RWPE1 (cell line): ENCODE measurements at regions not wholly inside any gene's neighbourhood (a gene's known extent, or its start where the extent isn't known, plus 50 kb on each side); places are given as distances from the start of the nearest gene placed in this dataset.
"Not testable (repeated sequence)": the region's sequence is repeated elsewhere in the genome, so short reads cannot be mapped to it uniquely, and the experiment has no call there.

Source experiments
- CTCF ChIA-PET: fragments of 350-600 bp; sonication (Branson Sonifier 250); formaldehyde crosslinking; extraction: SDS; loops from one replicate; lab custom pipeline; 2021; lab: Yijun Ruan, JAX
- POLR2A ChIA-PET: fragments of 400-600 bp; formaldehyde crosslinking; extraction: SDS; loops from one replicate; lab custom pipeline; 2020; ENCODE audit warnings: antibody characterized with exemption; ENCODE audit not compliant: low non-redundant PET; lab: Yijun Ruan, JAX
- DNase-seq: peaks from one replicate; pipeline ENCODE4 v3.0.0; 2012; ENCODE audit warnings: low spot score
- H3K27ac ChIP-seq: fragments of 450-650 bp; 2 replicates; pipeline ENCODE4 v1.5.1; 2017
- CTCF ChIP-seq: fragments of 450-650 bp; conservative IDR thresholded peaks from 2 replicates; pipeline ENCODE4 v1.5.1; 2017; ENCODE audit warnings: low read depth, mild to moderate bottlenecking

- DNase-seq = no peak
- ChIA-PET CTCF (no interaction called here), POLR2A (no interaction called here)
- no peak overlapping the region for H3K27ac ChIP-seq
- no peak for TF ChIP-seq CTCF
These were observed 335.1 kb upstream of the API5 start for GRCh38 chr11:42976636-42977217.

- no peak for DNase-seq
- ChIA-PET POLR2A (no interaction called here), CTCF (no interaction called here)
- TF ChIP-seq CTCF = no peak
- H3K27ac ChIP-seq = no peak overlapping the region
These were observed 319.2 kb upstream of the API5 start for GRCh38 chr11:42992594-42992993.

- TF ChIP-seq CTCF = no peak
- no peak overlapping the region for H3K27ac ChIP-seq
- POLR2A ChIA-PET = no interaction called here
- DNase-seq = no peak
- CTCF ChIA-PET = interaction anchor here (0.6 to 0.8 kb wide), 3 partner anchors 193 to 1260 kb away, joined by 3 to 5 read pairs (median 3); no protein-coding TSS in a partner anchor
These were observed 315.1 kb upstream of the API5 start for GRCh38 chr11:42996421-42997307.

- POLR2A ChIA-PET, CTCF ChIA-PET, H3K27ac ChIP-seq, DNase-seq: not testable (repeated sequence)
These were observed 306.9 kb upstream of the API5 start for GRCh38 chr11:43004879-43005278.

GRCh38 chr11:43010042-43010441 lies 301.8 kb upstream of the API5 start:
- no peak overlapping the region for H3K27ac ChIP-seq
- POLR2A ChIA-PET = no interaction called here
- TF ChIP-seq CTCF = no peak
- CTCF ChIA-PET = no interaction called here
- no peak for DNase-seq

GRCh38 chr11:43012606-43013005 lies 299.2 kb upstream of the API5 start:
- no peak for TF ChIP-seq CTCF
- ChIA-PET CTCF (no interaction called here), POLR2A (no interaction called here)
- no peak for DNase-seq
- no peak overlapping the region for H3K27ac ChIP-seq

GRCh38 chr11:43021466-43021865 lies 290.3 kb upstream of the API5 start:
- no peak for TF ChIP-seq CTCF
- ChIA-PET CTCF (no interaction called here), POLR2A (interaction anchor here (0.6 kb wide), 1 partner anchor 195 kb away, joined by 3 read pairs; no protein-coding TSS in a partner anchor)
- no peak overlapping the region for H3K27ac ChIP-seq
- no peak for DNase-seq
